ENCODE measurements at regions not wholly inside any gene's neighbourhood (a gene's known extent, or its start where the extent isn't known, plus 50 kb on each side); places are given as distances from the start of the nearest gene placed in this dataset.

GRCh38 chr4:71261001-71261400, 77.8 kb upstream of the SLC4A4 start:
- H3K9me3 Mint-ChIP-seq (ENCODE audit: unreplicated experiment): no peaks in the 10 kb centered on the region
- no peaks in the 10 kb centered on the region for H3K4me1 Mint-ChIP-seq (ENCODE audit: low read depth, unreplicated experiment)
- intact Hi-C loops (cut with micrococcal nuclease; ENCODE audit: unreplicated experiment): no loop called here
- no peak for TF ChIP-seq CTCF (IDR thresholded peaks at IDR 0.05; ENCODE audit: insufficient read depth in 1 of 2, low read depth in 1 of 2, low read length in 1 of 2, severe bottlenecking in 1 of 2, unreplicated experiment in 1 of 2)
- Histone ChIP-seq H3K9me3 (no peaks in the 10 kb centered on the region), H3K27me3 (replicated peaks; ENCODE audit: control insufficient read depth, insufficient read depth, low read length) (no peaks in the 10 kb centered on the region), H3K36me3 (ENCODE audit: control insufficient read depth, insufficient read depth, low read length) (no peaks in the 10 kb centered on the region), H3K4me1 (no peaks in the 10 kb centered on the region), H3K4me3 (ENCODE audit: low read depth, low read length) (no peak overlapping the region)
- BruUV-seq (replicated peaks): no TSS peak
- no peaks in the 10 kb centered on the region for H3K36me3 Mint-ChIP-seq (ENCODE audit: insufficient read depth, unreplicated experiment)
- H3K27me3 Mint-ChIP-seq (ENCODE audit: insufficient read depth, unreplicated experiment): peaks cover 5% of the 10 kb centered on the region
- no peak overlapping the region for H3K4me3 Mint-ChIP-seq (ENCODE audit: unreplicated experiment)
- no peak for DNase-seq
- ChIA-PET CTCF (no interaction called here), POLR2A (no interaction called here)
- H3K27ac Mint-ChIP-seq (ENCODE audit: unreplicated experiment): no peak overlapping the region

- BruUV-seq (replicated peaks): no TSS peak
- Histone ChIP-seq H3K4me1 (no peaks in the 10 kb centered on the region), H3K4me3 (ENCODE audit: low read depth, low read length) (no peak overlapping the region), H3K27me3 (replicated peaks; ENCODE audit: control insufficient read depth, insufficient read depth, low read length) (no peaks in the 10 kb centered on the region), H3K9me3 (no peaks in the 10 kb centered on the region), H3K36me3 (ENCODE audit: control insufficient read depth, insufficient read depth, low read length) (no peaks in the 10 kb centered on the region)
- H3K36me3 Mint-ChIP-seq (ENCODE audit: insufficient read depth, unreplicated experiment): no peaks in the 10 kb centered on the region
- no peaks in the 10 kb centered on the region for H3K9me3 Mint-ChIP-seq (ENCODE audit: unreplicated experiment)
- H3K4me1 Mint-ChIP-seq (ENCODE audit: low read depth, unreplicated experiment): no peaks in the 10 kb centered on the region
- POLR2A ChIA-PET: no interaction called here
- intact Hi-C loops (cut with micrococcal nuclease; ENCODE audit: unreplicated experiment): no loop called here
- H3K27me3 Mint-ChIP-seq (ENCODE audit: insufficient read depth, unreplicated experiment): peaks cover 5% of the 10 kb centered on the region
- H3K27ac Mint-ChIP-seq (ENCODE audit: unreplicated experiment): no peak overlapping the region
- CTCF ChIA-PET: no interaction called here
- no peak for TF ChIP-seq CTCF (IDR thresholded peaks at IDR 0.05; ENCODE audit: insufficient read depth in 1 of 2, low read depth in 1 of 2, low read length in 1 of 2, severe bottlenecking in 1 of 2, unreplicated experiment in 1 of 2)
- no peak overlapping the region for H3K4me3 Mint-ChIP-seq (ENCODE audit: unreplicated experiment)
- no peak for DNase-seq
These were observed 77.1 kb upstream of the SLC4A4 start for GRCh38 chr4:71261633-71262121.

GRCh38 chr4:71262161-71262560, 76.7 kb upstream of the SLC4A4 start:
- CTCF ChIA-PET: no interaction called here
- H3K9me3 Mint-ChIP-seq (ENCODE audit: unreplicated experiment): no peaks in the 10 kb centered on the region

More at GRCh38 chr4:71262161-71262560, 76.7 kb upstream of the SLC4A4 start:
- Mint-ChIP-seq H3K4me1 (ENCODE audit: low read depth, unreplicated experiment) (no peaks in the 10 kb centered on the region), H3K36me3 (ENCODE audit: insufficient read depth, unreplicated experiment) (no peaks in the 10 kb centered on the region), H3K27me3 (ENCODE audit: insufficient read depth, unreplicated experiment) (peaks cover 5% of the 10 kb centered on the region), H3K4me3 (ENCODE audit: unreplicated experiment) (no peak overlapping the region), H3K27ac (ENCODE audit: unreplicated experiment) (no peak overlapping the region)
- POLR2A ChIA-PET: no interaction called here
- no peaks in the 10 kb centered on the region for H3K36me3 ChIP-seq (ENCODE audit: control insufficient read depth, insufficient read depth, low read length)
- H3K4me3 ChIP-seq (ENCODE audit: low read depth, low read length): no peak overlapping the region
- no peak for TF ChIP-seq CTCF (IDR thresholded peaks at IDR 0.05; ENCODE audit: insufficient read depth in 1 of 2, low read depth in 1 of 2, low read length in 1 of 2, severe bottlenecking in 1 of 2, unreplicated experiment in 1 of 2)
- no TSS peak for BruUV-seq (replicated peaks)
- DNase-seq: no peak
- H3K27me3 ChIP-seq (replicated peaks; ENCODE audit: control insufficient read depth, insufficient read depth, low read length): no peaks in the 10 kb centered on the region
- no peaks in the 10 kb centered on the region for H3K9me3 ChIP-seq
- no peaks in the 10 kb centered on the region for H3K4me1 ChIP-seq
- intact Hi-C loops (cut with micrococcal nuclease; ENCODE audit: unreplicated experiment): no loop called here
